ENCODE measurements at regions not wholly inside any gene's neighbourhood (a gene's known extent, or its start where the extent isn't known, plus 50 kb on each side); places are given as distances from the start of the nearest gene placed in this dataset.

DNA sequence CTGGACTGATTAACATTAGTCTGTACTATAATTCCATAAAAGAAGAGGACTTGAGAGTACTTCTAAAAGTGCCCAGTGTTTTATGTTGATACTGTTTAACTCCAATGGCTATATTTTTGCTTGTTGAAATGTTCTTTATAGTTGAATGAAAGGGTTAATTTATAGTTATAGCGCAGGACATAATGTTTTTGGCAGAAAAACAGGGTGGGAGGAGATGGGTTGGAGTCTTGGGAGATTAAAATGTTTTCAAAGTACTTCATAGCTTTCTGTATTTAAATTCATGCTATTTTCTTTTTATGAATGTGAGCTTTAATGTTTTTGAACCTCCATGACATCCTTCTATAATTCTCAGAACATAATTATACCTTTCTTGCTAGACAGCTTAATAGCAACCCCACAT lies 108.2 kb downstream of the CNTN3 start:
- no peak for DNase-seq

DNA sequence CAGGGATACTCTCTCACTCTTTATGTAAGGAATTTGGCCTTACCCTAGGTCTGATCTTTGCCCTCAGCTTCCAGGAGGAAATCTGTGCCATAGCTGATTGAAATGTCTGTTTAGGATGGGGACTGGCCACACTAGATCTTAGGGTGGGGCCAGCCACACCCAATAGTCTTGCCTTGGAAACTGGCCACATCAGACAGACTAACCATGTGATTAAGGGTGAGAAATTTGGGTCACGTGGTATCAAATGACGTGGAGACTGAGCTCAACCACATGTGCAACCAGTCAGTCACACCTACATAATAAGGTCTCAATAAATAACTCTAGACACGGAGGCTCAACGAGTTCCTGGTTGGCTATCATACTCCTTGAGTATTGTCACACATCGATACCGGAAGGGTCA lies 113.5 kb downstream of the CNTN3 start:
- no peak for DNase-seq

DNA sequence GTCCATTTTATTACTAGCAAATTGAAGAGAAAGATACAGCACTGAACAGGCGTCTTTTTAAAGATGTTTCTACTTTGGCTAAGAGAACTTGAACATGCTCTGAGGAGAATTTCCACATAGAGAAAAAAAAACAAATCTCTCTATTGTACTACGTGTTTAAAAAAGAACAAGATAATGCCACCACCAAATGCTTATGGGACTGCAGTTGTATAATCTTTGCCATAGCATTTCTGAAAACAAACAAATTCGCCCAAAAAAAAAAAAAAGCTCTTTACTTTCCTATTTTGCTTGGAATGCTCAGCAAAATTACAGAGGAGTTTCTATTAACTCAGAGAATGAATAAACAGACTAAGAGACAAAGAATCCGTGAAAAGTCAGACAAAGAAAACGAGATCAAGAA lies 114.2 kb downstream of the CNTN3 start:
- no peak for DNase-seq

DNA sequence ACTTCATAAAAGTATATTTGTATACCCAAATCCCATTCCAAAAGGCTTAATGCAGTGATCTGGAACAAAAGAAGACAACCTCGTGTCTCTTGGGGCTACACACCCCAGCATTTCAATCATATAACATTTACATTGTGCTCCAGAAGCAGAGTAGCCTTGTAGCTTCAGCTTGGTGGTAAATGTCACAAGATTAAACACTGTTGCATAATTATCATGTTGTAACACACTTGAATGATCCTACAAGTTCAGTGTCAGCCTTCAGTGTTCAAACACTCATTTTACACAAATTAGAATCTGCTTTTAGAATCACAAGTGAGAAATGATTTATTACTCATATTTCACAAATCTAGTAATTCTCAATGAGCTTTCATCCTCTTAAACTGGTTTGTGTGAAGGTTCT lies 122.6 kb downstream of the CNTN3 start:
- no peak for DNase-seq

DNA sequence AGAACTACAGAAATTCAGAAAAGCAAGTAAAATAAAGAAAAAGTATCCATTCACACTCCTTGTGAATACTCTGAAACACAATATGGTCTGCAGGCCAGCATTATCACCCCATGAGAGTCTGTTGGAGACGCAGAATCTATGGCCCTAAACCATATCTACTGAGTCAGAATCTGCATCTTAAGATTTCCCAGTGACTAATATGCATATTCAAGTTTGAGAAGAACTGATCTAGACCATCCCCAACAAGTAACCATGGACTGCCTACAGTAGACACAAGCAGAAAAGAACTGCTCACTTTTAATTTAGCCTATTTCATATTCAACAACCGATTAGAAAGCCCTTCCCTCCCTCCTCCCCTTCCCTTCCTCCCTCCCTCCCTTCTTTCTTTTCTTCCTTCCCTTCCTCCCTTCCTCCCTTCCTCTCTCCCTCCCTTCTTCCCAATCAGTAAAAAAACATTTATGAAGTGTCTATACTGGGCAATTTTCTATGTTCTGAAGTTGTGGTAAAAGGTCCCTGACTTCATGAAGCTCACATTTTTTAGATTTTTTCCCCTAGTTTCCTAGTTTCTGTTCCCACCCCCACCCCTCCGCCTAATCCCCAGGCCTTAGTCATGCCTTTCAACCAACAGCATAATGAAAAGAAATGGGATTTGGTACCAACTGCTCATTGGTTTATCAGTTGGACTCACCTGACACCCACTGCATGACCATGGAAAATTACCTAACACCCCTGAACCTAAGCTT lies 125.2 kb downstream of the CNTN3 start:
- DNase-seq: no peak

DNA sequence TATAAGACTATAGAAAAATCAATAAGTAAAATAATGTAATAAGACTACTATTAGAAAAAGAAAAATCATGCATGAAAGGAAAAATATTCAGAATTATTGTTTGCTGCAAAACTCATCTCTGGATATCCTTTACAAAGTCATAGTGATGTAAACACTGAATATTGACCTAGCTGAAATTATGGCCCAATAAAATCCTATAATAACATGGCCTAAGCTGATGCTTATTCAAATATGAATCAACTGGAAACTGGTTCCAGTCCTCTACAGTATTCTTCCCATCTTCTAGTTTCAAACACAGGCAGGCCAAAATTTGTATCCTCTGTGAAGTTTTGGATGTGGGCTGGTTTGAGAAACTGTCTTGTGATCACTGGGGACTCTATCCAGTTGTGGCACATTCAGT lies 134.5 kb downstream of the CNTN3 start:
- no peak for DNase-seq

DNA sequence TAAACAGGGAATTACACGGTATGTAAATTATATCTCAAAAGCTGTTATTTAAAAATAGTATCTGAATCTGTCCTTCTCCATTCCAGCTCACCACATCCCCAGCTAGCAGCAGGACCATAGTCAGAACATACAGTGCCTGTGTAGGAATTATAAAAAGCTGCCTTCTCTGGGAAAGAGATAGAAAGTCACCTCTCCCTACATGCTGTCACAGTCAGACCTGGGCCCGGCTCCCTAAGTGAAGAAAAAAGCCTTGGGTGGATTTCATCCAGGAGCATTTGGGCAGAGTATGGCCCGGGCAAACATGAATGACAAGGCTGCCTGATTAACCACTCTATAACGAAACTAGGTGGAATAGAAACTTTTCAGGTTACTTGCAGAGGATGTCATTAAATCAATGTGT lies 144.1 kb downstream of the CNTN3 start:
- no peak for DNase-seq

DNA sequence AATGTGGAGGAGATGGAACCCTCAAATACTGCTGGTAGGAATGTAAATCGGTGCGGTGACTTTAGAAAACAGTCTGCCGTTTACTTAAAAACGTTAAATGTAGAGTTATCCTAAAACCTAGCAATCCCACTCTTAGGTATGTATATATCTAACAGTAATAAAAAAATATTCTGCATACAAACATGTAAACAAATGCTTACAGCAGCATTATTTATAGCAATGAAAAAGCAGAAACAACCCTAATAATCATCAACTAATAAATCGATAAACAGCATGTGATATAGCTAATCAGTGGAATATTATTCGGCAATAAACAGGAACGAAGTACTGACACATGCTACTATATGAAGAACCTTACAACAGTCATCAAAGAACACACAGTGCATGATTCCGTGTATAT lies 144.7 kb downstream of the CNTN3 start:
- no peak for DNase-seq

DNA sequence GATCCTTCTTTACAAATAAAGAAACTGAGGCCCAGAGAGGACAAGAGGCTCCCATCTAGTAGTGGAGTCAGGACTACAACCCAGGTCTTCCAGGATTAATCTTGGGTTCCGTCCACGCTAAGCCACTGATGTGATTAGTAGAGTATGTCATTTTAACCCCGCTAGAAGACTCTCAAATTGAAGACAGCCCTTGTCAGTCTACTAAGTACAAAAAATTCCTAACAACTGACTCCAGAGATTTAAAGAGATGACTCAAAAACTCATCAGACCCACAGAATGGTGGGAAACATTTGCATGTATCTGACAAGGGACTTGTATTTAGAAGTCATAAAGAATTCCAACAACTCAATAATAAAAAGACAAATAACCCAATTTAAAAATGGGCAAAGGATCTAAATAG lies 145.3 kb downstream of the CNTN3 start:
- no peak for DNase-seq

DNA sequence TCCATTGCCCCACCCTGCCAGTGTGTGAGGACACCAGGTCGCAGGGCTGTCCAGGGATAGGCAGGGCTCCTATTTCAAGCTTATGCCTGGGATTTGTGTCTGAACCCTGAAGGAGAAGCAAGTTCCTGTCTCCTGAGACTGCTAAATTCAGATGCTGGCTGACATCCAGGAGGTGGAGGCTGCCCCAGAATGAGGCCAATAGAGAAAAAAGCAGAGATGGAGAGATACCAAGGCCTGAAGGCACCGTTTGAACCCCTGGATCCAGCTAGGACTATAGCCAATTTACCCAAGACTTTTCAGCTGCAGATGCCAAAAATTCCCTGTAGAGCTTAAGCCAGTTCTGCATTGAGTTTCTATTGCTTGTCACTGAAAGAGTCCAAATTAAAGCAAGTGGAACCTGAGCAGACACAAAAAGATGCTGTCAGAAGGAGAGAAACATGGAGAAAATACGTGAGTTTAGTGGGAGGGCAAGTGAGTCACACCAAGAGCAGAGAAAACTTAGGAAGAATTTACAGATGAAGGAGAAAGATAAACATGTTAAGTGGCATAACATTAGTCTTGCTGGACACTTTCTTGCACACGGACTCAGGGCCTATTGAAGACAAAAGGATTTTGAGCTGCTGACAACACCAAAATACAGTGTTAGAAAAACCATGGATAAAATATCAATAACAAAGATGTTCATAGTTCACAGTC lies 148.6 kb downstream of the CNTN3 start:
- DNase-seq: peak; percentile 3

DNA sequence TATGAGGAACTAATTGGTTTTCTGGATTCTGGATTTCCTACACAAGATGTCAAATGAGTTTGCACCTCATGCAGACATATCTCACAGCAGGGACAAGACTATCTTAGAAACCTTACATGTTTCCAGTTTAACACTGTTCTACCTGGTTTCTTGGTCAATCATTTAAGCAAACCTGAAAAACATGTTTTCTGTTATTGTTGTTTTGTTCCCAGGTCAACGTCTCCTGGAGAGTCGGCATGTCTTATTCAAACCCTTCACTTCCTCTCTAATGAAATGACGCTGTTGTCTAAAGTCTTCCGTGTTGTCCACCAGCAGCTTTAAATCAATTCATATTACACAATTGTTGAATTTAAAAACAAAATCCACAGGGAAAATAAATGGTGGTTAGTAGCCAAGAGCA lies 150.9 kb downstream of the CNTN3 start:
- DNase-seq: no peak

DNA sequence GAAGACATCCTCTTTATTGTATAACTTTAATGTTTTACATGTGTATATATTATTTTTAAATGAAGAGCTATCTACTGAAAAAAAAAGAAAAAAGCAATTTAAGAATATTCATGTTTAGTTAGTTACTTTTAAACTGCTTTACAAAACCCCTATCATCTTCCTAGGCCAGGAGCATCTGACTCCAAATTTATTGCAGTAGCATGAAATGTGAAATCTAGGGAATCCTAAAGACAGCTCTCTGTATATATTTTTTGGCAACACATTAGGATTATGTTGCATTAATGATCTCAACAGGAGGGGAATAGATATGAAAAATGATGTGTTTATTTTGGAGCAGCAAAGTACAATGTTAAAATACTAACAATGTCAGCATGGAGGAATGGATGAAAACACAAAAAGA lies 158.3 kb downstream of the CNTN3 start:
- no peak for DNase-seq

DNA sequence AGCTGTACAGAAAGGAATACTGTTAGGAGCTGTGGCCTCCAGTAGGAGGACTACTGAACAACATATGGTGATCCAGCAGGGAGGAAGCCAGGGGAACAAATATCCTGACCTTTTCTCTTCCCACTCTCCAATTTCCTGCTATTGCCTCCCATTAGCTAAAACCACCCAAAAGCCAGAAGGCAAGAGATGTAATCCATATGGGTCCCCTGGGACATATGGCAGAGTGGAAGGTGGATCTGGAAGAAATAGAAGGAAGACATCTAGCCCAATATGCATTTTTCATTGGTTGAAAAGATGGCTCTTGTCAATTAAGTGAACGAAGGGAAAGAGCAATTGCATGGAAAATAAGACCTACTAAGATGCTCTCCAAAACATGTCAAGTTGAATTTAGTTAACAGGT lies 167.2 kb downstream of the CNTN3 start:
- DNase-seq: no peak

DNA sequence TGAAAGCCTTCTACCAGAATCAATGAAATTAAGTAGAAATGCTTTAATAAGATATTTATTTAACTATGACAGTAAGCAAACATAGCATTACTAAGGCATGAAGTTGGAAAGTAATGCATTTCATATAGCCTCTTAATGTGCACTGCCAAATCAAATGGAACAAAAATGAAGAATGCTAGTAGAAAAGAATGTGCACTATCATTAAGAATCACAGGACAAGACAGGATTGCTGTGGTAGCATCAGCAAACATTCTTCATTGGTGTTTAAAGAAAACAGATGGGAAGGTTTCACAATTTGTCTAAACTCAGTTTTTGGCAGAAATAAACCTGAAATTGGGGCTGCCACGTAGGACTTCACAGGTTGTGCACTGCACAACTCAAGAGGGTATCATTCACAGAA lies 168.9 kb downstream of the CNTN3 start:
- no peak for DNase-seq

DNA sequence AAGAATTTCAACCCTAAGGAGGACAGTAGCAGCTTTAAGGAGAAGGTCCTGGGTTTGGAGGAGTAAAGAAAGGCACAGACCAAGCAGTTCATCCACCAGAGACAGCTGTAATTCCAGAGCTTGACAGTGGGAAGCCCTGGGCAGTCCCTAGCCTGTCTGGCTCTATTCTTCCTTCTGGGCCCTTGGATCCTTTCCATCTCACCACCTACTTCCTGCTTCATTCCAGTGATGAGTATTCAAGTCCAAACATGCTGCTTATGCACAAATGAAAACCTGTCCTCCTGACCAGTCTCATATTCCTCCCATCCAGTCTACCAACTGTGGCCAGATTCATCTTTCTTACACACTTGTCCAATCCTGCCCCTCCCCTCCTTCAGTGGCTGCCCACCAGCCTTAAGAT lies 171.4 kb downstream of the CNTN3 start:
- DNase-seq: no peak

DNA sequence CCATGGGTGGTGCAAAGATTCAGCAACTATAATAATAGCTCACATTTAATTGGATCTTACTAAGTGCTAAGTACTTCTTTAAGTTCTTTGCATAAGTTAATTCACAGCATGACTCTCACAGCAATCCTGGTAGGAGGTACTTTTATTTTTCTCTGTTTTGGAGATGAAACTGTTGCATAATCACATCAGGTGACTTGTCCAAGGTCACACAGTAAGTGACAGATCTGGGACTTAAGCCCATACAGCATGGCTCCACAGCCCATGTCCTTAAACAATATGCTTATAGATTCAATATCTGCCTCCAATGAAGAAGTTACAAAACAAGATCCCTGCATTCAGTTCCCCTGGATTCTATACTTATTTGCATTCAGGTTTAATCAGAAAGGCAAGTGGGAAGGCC lies 171.8 kb downstream of the CNTN3 start:
- no peak for DNase-seq

DNA sequence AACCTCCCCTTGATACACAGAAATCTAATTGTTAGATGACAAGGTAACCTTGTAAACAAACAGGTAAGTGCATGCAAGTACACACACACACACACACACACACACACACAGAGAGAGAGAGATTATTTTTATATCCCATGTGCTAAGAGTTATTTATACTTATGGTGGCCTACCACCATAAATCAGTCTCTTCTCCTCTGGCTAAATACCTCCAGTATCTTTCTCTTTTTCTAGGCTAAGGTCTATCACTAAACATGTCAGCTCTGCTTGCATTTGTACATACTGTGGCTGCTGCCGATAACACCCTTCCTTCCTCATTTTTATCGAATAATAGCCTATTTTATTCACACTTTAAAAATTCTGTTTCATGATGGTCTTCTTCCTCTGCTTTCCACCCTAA lies 172.4 kb downstream of the CNTN3 start:
- DNase-seq: no peak

DNA sequence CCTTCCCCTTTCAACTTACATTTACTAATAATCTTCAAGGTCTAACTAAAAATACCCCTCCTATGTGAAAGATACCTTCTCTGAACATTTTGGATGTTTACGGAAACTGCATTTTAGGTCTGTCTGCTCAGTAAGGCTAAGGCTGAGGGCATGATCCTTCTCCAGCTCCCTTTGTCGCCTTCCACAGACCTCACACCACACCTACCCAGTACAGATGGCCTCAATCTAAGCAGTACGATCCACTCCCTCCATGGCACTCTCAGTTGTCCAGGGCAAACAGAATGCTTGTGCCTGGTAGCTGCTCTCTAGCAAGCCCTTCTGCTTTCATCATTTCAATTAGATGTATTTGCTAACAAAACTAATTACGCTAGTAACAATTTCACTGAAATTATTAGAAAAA lies 178.3 kb downstream of the CNTN3 start:
- no peak for DNase-seq

DNA sequence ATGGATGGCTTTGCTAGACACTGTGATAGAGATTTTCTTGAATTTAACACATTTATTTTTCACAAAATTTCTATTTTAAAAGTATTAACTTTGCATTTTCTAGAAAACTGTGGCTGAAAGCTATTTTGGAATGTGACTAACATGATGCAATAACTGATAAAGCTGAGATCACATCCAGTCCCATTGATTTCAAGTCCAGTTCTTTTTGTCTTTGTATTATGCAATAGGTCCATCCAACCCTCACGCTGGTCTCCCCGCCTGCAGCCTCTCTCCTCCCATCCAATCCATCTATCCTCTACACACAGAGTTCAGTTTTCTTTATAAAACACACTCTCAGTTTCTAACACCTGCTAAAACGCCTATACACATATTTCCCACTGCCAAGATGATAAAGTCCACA lies 178.8 kb downstream of the CNTN3 start:
- no peak for DNase-seq

DNA sequence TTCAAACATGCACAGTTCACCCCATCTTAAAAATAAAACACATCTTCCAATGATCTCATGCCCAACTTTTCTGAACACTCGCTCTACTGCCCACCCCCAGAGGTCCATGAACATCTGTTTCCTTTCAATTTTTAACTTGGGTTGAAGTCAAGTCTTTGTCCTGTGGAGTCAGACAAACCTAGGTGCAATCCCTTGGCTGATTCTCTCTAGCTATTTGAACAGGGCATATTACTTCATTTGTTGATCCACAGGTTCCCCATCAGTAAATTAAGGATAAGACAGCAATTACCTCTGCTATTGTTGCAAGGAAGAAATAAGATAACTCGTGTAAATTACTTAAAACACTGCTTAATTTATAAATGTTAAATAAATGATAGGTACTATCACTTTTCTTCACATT lies 180.1 kb downstream of the CNTN3 start:
- no peak for DNase-seq

DNA sequence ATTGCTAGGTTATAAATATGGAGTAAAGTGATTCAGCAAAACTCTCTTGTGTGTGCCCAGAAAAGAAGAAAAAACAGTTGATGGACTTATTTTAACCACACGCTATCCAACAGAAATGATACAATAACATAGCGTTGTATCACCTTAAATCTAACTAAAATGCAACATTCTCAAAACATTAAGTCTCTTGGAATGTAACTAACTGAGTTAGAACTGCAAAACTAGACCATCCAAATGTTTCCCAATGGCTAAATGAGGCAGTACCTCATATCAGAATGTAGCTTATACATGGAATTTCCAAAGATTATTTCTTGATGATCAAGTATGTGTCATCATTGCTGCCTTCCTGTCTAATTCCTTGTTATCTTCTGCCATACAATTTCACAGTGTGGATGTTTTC lies 187.9 kb downstream of the CNTN3 start:
- no peak for DNase-seq

DNA sequence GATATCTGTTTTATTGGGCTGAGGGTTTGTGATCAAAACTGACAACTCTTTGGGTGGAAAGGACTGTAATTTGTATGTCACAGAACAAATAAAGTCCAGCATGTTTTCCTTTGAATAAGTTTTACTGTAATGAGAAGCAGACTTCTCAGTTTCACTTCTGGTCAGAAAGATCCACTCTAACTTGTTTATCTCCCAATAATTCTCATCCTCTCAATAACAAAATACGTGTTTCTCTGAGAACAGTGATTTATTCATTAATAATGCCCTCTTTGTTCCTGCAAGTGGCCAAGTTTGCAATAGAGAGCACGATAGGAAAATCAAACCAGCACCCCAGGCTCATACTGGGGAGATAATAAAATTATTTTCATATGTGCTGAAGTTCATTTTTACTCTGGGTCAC lies 190.6 kb downstream of the CNTN3 start:
- DNase-seq: no peak

DNA sequence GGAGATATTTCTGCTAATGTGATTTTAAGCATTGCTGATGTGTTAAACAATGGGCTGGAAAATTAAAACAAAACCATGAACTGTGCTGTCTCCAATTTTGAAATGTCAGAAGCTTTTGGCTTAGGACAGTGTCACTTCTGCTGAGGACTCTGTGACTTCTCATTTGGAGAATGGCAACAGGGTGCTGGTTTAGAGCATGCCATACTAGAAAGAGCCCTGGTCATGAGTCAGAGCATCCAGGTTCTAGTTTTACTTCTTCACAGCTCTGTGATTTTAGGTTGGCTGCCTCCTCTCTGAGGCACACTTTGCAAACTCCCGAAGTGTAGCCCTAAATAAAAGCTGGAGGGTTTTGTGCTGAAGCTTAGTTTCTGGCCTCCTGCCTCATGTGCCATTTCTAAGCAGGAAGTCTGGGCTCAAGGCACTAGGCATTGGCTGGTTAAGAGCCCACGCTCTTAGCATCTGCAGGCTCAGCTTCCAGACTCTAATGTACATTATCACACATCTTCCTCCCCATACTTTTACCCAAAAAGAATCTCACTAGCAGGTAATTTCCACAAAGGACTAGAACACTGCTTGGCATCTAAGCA lies 193.8 kb downstream of the CNTN3 start:
- DNase-seq: no peak

DNA sequence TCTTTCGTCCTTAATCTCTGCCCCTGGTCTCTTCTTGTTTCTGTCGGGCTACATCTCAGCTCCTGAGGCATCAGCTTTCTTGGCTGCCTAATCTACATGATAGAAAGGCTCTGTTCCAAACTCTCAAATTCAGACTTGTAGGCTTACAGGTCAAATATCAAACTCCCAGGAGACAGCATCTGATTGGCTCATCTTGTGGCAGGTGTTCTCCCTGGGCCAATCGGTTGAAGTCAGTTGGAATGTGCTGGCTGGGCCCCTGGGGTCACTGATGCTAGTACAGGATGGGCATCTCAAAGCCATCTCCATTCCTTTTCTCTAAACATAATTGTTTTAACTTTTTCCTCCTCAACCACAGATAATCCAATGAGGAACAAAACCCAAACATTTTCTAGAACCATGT lies 198.7 kb downstream of the CNTN3 start:
- no peak for DNase-seq
